ENCODE measurements at regions not wholly inside any gene's neighbourhood (a gene's known extent, or its start where the extent isn't known, plus 50 kb on each side); places are given as distances from the start of the nearest gene placed in this dataset.

DNA sequence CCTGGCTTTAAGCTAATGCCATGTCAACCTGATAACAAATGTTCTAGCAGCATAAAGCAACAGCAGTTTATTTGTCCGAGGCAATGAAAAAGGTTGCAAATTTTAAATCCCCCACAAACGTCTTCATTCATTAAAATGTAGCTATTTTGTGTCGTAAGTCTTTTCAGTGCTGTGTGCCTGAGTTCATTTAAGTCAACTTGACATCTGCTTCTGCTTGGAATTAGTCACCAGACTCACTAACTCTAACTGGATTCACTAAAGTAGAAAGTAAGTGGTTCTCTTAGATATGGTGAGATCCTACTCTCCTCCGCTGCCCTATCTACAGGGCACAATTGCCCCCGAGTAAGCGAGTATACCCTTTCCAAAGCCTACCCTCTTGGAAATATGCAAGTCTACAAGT lies 118.4 kb upstream of the CHRM3 start:
- DNase-seq (ENCODE audit: low read depth in 3 of 3, low spot score in 1 of 3) = no peak

DNA sequence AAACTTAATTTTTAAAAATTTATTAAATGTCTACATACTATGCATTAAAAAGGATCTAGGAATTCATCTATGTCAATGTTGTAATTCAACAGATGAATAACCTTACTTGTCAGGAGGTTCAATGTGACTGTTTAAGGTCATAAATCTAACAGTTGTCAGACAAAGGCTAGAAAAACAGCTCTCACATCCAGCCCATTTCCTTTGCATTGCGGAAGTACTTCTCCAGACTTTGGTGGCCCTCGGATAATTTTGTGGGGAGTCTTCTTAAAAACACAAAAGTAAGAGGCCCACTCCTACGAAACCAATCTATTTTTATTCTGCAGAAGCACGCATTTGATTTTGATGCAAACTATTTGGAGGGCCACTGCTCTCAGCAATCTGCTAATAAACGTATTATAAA lies 122.6 kb upstream of the CHRM3 start:
- DNase-seq (ENCODE audit: low read depth in 3 of 3, low spot score in 1 of 3) = no peak

DNA sequence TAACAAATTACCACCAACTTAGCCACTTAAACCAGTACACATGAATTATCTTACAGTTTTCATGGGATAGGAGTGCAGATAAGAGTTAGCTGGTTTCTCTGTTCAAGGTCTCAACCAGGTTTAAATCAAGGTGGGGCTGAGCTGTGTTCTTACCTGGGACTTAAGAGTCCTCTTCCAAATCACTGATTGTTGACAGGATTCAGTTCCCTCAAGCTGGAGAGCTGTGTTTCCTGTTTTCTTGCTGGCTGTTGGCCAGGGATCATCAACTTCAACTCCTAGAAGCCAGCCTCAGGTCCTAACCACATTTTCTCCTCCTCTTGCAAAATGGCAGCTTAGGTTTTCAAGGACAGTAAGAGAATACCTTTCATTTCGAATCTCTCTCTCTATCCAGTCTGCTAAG lies 123.8 kb upstream of the CHRM3 start:
- no peak for DNase-seq (ENCODE audit: low read depth in 3 of 3, low spot score in 1 of 3)

DNA sequence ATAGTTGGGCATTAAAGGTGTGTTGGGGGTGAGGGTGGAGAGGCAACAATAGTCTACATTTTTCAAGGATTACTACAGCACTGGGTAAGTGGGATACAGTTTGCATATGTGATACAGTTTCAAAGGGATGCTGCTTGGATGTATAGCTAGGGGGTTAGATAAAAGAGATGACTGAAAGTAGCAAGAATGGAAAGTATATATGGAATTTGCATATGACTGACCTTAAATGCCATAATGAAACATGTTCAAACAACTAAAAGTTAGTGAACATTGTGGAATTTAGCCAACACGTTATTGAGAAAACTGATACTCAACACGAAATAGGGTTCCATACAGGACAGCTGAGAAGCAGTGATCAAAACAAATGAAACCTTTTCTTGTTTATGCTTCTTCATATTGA lies 124.8 kb upstream of the CHRM3 start:
- DNase-seq (ENCODE audit: low read depth in 3 of 3, low spot score in 1 of 3) = no peak

DNA sequence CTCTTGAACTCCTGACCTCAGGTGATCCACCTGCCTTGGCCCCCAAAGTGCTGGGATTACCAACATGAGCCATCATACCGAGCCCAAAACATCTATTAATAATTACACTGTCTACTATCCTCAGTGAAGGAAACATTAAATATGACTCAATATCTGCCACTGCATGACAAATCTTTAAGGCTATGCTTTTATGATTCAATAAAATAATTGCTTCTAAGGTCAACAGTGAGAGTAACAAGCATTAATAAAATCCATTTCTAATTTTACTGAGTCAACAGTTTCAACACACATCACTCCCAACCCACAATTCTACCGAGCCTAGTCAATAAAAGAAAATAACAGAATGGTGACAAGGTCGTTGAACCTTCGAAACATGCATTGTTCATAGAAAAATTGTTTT lies 125.5 kb upstream of the CHRM3 start:
- DNase-seq (ENCODE audit: low read depth in 3 of 3, low spot score in 1 of 3) = no peak

DNA sequence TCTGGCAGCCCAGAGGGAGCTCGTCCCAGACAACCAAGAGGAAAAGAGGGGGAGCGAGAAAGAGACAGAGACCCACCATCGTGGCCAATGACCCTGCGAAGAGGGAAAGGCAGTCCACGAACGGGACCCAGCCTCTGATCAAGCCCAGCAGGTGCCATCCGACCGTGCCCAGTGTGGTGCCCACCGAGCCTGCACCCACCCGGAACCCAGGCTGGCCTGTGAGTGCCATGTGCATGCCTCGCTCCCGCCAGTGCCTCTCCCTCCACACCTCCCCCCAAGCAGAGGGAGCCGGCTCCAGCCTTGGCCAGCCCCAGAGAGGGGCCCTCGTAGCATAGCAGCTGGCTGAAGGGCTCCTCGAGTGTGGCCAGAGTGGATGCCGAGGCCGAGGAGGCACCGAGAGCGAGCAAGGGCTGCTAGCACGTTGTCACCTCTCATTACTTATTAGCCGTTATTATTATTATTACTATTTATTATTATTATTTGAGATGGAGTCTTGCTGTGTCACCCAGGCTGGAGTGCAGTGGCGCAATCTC lies 130.7 kb upstream of the CHRM3 start:
- no peak for DNase-seq (ENCODE audit: low read depth in 3 of 3, low spot score in 1 of 3)

DNA sequence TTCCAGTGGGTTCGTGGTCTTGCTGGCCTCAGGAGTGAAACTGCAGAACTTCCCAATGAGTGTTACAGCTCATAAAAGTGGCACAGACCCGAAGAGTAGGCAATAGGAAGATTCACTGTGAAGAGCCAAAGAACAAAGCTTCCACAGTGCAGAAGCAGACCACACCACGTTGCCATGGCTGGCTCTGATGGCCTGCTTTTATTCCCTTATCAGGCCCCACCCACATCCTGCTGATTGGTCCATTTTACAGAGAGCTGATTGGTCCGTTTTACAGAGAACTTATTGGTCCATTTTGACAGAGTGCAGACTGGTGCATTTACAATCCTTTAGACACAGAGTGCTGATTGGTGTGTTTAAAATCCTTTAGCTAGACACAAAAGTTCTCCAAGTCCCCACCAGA lies 131.4 kb upstream of the CHRM3 start:
- DNase-seq (ENCODE audit: low read depth in 3 of 3, low spot score in 1 of 3) = no peak

DNA sequence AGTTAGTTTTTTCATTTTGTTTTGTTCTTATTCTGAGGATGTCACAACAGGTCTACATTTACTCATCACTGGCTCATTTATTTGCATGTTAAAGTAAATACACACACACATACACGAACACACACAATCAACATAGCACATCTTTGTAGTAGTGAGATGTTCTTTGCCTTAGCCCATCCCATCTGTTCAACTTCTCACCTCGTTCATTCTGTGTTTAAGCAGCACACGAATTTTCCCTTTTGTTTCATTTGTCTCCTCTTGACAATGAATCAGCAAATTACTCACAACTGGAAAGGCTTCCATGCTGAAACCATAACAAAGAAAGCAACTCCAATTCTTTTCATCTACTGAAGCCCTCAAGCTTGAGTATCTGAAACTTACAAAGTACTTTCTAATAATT lies 133.3 kb upstream of the CHRM3 start:
- no peak for DNase-seq (ENCODE audit: low read depth in 3 of 3, low spot score in 1 of 3)

DNA sequence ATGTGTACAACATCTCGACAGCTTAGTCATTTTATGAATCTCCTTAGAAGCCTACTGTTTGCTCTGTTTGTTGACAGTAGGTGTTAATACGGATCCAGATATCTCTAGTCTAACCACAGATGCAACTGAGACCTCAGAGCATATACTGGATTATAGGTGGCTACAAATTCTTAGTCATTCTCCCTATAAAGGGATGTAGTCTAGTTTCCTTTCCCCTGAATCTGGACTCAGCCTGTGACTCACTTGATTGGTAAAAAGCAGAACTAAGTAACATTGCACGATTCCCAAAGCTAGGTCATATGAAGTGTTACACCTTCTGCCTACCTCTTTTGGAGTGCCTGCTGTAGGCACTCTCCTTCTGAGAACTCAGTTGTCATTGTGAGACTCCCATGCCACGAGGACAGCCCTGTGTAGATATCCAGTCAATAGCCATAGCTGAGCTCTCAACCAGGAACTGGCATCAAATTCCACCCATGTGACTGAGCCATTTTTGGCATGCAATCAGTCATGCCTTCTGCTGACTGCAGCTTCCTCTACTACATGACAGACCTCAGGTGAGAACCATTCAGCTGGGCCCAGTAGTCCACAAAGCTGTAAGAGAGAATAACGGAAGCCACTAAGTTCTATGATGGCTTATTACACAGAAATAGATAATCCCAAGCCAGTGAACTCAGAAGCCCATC lies 135.9 kb upstream of the CHRM3 start:
- no peak for DNase-seq (ENCODE audit: low read depth in 3 of 3, low spot score in 1 of 3)

DNA sequence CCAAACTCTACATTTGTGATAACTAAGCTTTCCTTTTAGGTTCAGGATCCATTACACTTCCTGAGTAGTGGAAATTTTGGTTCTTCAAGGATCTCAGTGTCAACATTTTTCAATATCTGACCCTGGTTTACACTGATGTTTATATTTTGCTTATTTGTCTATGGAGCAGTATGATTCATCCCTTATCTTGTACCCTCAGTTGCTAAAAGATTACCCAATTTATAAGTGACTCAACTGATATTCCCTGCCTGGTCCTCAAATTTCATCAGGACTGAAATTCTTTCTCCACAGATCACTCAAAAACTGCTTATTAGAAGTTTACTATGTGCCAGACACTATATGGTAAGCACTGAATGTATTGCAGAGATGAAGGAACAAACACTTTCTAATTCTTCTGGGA lies 139.1 kb upstream of the CHRM3 start:
- DNase-seq (ENCODE audit: low read depth in 3 of 3, low spot score in 1 of 3) = no peak

DNA sequence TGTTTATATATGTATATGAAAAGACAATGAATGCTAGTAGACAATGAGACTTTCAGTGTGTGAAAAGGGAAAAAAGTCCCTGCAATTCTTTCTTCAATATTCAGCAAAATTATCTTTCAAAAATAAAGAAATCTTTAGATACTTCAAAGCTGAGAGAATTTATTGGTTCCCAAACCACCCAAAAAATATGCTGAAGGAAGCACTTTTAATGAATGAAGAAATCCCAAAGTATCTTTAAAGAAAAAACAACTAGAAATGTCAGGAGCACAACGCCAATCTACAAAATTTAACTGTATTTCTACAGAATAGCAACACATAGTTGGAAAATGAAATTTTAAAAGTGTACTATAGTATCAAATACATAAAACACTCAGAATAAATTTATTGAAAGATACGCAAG lies 142.3 kb upstream of the CHRM3 start:
- no peak for DNase-seq (ENCODE audit: low read depth in 3 of 3, low spot score in 1 of 3)

DNA sequence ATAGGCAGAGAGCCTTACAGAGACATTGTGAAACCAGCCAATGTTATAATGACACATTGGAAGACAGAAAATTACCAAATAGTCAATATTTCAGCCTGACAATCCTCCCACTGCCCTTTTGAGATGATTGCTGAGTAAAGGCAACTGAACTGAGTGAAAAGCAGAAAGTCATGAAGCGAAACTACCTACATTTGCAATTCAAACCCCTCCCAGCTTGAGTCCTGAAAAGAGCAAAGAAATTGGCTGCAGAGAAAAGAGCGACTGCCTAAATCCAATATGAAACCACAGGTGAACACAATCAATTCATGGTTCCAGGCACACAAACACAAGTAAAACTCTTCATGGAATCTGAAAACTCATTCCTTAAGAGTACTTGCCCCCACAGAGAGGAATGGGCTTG lies 143.4 kb upstream of the CHRM3 start:
- no peak for DNase-seq (ENCODE audit: low read depth in 3 of 3, low spot score in 1 of 3)

DNA sequence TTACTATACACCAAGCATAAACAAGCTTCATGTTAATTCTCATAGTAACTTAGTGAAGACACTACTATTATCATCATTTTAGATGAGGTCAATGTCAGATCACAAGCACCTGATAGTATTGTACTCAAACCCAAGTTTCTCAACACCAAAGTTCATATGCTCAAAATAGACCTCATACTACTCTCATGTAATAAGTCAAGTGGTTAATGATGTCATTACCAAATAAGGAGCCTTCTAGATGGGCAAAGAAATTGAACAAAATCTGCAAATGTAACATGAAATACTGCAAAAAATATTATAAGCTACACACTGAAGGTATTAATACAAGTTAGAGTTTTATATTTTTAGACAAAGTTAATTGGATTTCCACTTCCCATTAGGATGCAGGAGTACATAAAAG lies 144.0 kb upstream of the CHRM3 start:
- no peak for DNase-seq (ENCODE audit: low read depth in 3 of 3, low spot score in 1 of 3)

DNA sequence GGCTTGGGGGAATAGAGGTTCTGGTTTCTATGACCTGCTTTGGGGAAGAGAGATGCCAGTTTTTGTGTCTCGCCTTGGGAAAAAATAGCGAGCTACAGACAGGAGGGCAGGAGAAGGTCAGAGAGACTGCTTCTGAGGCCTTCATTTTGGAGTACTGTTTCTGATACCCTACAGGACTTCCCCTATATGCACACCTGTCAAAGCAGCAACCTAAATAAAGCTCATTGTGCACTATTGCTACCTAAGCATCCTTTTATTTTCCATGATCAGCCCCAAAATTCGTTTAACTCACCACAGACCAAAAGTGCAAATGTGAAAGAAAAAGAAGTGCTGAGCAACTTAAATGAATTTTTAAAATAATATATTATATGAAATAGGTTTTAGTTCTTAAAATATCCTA lies 145.6 kb upstream of the CHRM3 start:
- no peak for DNase-seq (ENCODE audit: low read depth in 3 of 3, low spot score in 1 of 3)

DNA sequence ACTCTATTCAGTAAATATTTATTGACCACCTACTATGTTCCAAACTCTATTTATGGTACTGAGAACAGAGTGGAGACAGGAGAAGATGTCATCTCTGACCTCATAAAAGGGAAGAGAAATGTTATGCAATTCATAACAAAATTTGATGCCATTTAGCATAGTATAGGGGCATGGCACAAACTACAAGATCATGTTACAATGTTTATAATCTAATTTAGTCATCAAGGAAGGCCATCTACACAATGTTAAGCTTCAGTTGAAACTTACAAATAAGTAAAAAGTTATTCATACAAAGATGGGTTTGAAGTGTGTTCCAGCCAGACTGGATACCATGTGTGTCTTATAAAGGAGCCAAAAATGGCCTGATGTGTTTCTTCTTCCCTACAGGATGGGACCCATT lies 146.8 kb upstream of the CHRM3 start:
- no peak for DNase-seq (ENCODE audit: low read depth in 3 of 3, low spot score in 1 of 3)

DNA sequence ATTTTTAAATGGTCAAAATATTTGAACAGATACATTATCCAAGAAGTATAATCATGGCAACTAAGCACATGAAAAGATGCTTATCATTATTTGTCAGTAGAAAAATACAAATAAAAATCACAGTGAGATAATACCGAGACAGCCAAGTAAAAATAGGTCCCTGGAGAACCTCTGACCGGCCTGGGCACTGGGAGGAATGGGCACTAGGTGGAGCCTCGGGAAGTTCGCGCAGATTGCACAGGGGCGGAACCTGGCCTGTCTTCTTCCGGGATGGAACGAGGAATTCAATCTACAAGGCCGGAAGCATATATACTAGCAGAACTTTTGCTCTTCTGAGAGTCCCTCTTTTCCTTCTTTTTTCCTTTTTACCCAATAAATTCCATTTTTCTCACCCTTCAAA lies 148.5 kb upstream of the CHRM3 start:
- no peak for DNase-seq (ENCODE audit: low read depth in 3 of 3, low spot score in 1 of 3)

DNA sequence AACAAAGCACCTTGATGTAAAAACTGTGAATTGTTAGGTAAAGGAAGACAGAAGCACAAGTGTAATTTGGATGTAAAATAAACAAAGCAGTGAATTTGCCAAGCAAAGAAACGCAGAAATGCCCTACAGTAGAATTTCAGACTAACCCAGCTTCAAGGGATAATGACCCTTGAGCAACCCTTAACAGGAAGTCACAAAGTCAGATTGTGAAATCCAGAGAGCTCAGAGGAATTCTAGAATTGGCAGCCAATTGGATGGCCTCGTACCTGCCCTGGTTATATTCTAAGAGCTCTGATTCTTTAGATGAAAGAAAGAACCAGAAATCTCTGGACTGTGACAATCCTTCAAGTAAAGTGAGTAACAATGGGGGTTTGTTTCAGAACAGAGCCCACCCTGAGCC lies 152.7 kb upstream of the CHRM3 start:
- DNase-seq (ENCODE audit: low read depth in 3 of 3, low spot score in 1 of 3) = no peak

DNA sequence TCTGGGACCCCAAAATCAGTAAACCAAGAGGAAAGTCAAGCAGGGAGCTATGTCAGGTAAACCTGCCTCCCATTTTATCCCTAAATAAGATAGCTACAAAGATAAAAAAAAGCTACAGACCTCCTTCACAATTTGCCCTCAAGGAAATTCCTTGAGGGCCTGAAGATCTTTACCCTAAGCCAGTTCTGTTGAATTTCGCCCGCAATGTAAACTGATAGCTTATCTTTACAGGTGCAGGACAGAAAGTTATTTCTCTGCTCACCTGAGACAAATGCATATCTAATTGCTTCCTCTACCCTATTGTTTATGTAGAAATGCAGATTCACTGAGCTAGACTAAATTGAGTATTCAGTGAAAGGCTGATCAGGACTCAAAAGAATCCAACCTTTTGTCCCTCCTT lies 153.4 kb upstream of the CHRM3 start:
- DNase-seq (ENCODE audit: low read depth in 3 of 3, low spot score in 1 of 3) = no peak

DNA sequence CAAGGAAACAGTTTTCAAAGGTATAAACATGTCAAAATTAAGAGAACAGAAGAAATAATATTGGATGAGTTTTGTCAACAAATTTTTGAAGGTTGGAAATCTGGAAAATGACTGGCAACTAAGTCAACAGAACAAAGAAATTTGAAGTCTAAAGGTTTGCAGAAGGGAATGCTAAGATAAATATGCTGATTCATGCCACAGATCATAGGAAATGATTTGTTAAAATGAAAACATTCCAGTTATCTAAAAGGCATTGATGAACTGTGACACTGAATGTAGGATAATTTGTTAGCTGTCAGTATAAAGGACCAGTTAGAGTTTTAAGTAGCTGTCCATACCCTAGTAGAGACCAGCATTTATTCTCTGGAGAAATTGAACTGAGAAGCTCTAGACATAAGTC lies 157.9 kb upstream of the CHRM3 start:
- no peak for DNase-seq (ENCODE audit: low read depth in 3 of 3, low spot score in 1 of 3)

DNA sequence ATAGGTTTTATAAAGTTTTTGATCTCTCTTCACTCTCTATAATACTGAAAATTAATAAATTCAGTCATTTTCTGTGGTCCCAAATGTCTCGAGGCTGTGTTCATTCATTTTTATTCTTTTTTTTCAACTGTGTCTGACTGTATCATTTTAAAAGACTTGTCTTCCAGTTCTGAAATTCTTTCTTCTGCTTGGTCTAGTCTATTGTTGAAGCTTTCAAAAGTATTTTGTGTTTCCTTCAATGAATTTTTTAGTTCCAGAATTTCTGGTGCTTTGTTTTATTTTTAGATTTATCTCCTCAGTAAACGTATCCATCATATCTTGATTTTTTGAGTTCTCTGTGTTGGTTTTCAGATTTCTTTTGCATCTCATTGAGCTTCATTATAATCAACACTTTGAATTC lies 161.0 kb upstream of the CHRM3 start:
- no peak for DNase-seq (ENCODE audit: low read depth in 3 of 3, low spot score in 1 of 3)

DNA sequence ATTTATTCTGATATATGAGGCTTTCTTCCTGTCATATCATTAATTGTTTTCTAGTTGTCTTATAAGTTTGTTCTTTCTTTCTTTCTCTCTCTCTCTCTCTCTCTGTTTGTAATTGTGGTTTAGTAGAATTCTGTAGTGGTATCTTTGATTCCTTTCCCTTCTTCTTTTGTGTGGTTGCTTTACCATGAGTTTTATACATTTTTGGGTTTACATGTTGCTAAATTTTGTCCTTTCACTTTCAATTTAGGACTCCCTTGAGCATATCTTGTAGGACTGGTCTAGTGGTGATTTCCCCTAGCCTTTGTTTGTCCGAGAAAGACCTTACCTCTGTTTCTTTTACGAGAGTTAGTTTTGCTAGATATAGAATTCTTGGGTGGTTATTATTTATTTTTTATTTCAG lies 162.3 kb upstream of the CHRM3 start:
- no peak for DNase-seq (ENCODE audit: low read depth in 3 of 3, low spot score in 1 of 3)

DNA sequence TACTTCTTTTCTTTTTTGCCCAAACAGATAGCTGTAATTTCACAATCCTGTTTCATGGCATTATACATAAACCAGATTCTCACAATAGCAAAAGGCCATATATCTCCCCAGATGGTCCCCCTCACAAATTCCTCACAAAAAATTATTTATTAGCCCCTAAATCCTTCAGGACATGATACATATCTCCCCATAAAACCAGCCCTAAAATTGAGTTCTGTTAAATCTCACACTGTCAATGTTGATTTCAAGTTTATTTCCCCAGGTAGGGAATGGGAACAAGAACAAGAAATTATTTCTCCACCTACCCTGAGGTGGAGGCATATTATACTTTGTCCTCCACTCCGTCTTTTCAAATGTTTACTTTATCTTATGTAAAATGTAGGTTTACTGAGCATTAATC lies 163.4 kb upstream of the CHRM3 start:
- no peak for DNase-seq (ENCODE audit: low read depth in 3 of 3, low spot score in 1 of 3)

DNA sequence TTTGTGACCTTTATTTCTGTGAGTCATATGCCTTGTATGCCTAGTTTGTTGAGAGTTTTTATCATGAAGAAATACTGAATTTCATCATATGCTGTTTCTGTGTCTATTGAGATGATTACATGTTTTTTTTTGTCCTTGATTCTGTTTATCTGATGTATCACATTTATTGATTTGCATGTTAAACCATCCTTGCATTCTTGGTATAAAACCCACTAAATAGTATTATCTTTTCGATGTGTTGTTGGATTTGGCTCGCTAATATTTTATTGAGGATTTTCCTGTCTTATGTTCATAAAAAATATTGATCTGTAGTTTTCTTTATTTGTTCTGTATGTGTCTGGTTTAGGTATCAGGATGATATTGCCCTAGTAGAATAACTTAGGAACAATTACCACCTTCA lies 164.7 kb upstream of the CHRM3 start:
- no peak for DNase-seq (ENCODE audit: low read depth in 3 of 3, low spot score in 1 of 3)

DNA sequence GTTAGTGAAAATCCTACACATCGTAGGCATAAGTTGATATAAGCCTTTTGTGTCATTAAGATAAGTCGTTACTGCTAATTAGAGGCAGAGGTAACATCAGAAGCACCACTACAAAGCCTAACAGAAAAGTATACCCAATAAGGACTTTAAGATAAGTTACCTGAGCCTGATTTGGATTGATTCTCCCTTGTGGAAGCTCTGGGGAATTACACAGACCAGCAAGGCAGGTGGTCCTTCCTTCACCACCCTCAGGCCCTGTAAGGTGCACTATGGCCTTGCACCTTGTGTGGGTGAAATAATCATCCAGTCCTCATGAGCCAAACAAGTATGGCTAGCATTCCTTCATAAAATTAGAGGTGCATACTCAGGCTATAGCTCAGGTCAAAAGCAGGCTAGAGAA lies 166.7 kb upstream of the CHRM3 start:
- no peak for DNase-seq (ENCODE audit: low read depth in 3 of 3, low spot score in 1 of 3)

All from stimulated activated CD4-positive, alpha-beta T cell treated with anti-CD3 and anti-CD28 coated beads, TNF-alpha, amount 100 ng/mL, for 1 hour (primary cell).